ENCODE measurements at regions not wholly inside any gene's neighbourhood (a gene's known extent, or its start where the extent isn't known, plus 50 kb on each side); places are given as distances from the start of the nearest gene placed in this dataset.

DNA sequence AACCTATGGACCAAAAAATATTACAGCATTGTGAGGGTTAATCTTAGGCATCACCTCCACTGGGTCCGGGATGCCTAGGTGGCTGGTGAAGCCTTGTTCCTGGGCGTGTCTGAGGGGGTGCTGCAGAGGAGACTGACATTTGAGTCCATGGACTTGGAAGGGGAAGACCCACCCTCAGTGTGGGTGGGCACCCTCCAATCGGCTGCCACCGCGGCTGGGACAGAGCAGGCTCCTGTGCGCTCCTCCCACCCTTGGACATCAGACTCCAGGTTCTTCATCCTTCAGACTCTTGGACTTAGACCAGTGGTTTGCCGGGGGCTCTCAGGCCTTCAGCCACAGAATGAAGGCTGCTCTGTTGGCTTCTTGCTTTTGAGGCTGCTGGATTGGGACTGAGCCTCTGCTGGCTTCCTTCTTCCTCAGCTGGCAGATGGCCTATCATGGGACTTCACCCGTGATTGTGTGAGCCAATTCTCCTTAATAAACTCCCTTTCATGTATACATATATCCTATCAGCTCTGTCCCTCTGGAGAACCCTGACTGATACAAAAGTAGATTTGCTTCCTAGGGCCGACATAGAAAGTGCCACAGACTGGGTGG is 113.1 kb downstream of the TTLL2 start:
- DNase-seq = no peak

DNA sequence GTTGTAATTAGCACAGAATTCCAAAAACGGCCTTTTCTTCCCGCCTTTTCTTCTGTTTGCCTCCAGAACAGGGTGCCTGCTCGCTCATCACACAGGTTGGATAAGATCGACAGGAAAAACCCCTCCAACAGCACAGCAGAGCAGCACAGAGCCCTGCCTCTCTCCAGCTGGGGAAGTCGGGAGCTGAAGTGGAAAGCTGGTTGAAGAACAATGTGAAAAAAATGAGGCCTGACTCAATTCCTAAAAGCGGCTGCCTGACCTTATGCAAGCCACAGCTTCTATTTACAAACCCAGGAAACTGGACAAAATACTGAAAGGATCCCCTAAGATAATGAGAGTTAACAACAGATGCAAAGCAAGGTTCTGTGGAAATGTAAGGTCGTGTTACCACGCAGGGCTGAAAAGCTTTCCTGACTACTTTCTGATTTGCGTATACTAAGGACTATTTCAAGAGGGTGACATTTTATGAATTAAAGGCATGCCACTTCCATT is 116.9 kb downstream of the TTLL2 start:
- DNase-seq = no peak

DNA sequence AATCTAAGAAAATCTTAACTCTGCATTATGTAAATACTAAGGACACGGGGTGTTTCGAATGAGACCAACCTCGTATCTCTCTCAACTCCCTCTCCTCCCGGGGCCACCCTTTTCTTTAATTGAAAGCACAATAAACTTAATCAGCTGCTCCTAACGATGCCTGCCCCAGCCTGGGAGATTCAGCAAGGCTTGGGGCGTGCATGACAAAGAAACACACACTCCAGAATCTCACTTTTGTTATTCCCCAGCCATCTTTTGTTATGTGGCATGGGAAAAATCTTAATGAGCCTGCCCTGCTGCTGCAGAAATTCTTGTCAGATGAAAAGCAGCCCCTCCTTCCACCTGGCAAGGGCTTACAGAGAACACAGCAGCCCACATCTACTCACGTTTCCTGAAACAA is 117.4 kb downstream of the TTLL2 start:
- DNase-seq = no peak

GRCh38 chr6:167442796-167443680 is 118.2 kb downstream of the TTLL2 start:
- DNase-seq = no peak

DNA sequence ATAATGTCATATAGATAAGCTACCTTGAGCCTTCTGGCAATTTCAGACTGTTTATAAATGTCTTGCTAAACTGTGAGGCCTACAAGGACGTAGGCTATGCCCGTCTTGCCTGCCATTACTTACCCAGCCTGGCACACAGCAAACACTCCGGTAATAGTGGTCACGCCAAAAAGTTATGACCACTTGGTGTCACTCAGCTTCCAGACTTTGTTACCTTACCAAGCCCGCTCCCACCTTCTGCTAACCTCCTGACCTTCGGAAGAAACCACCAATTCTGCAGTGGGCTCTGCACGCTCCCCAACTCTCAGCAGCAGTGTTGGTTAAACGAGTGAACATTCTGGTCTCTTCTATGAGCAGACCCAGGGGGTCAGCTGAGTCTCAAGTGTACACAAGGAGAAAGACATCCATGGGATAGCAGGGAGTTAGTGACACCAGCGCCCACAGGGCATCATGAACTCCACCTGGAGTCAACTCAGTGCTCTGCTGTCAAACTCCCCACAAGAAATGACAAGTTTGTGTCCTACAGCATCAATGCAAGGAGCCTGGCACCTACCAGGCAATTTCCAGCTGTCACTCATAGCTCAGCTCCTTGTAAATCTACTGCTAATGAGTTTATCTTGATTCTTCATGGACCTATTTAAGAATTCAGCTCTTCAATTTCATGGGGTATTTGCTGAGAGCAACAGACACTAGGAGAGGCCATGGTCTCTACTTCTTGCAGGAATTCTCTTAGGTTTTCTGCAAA is 119.9 kb downstream of the TTLL2 start:
- DNase-seq = no peak

- no peak for DNase-seq
Measured at GRCh38 chr6:167445568-167445967, 120.7 kb downstream of the TTLL2 start.

DNA sequence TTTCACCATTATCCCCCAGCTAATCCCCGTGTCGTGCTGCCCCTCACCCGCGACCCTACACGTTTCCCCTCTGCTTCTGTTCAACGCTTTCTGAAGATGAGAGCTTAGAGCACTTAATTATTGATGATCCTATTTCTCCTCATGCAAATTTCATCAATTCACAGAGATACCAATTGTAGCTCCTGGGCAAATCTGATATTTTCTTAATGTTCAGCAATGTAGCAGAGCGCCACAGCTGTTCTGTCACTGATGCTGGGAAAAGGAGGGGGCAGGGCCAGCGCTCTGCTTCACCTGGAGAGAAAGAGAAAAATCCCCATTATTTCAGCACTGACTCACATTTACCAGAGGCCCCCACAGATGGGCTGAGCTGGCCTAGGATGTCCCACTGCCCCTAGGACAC is 121.2 kb downstream of the TTLL2 start:
- no peak for DNase-seq

DNA sequence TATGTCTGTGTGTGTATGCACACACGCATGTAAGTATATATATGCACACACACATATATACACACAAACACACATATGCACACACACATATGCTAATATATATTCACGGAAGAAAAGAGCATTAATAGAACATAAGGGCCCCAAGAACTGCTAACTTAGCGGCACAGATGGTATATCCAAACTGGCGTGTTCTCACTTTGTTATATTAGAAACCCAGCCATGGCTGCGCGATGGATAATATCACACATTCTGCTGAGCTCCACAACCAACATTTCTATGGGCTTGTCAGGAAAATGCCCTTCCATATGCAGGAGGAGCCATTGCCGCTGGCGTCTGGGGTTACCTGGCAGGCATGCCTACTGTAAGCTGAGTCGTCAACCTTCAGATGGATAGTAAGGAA is 122.1 kb downstream of the TTLL2 start:
- peak in 2 of 56 donors; percentile 4 to 13 for DNase-seq

GRCh38 chr6:167448378-167448777 is 123.5 kb downstream of the TTLL2 start:
- DNase-seq = no peak

GRCh38 chr6:167449094-167449861 is 124.4 kb downstream of the TTLL2 start:
- no peak for DNase-seq

- no peak for DNase-seq
Measured at GRCh38 chr6:167450626-167451025, 125.7 kb downstream of the TTLL2 start.

DNA sequence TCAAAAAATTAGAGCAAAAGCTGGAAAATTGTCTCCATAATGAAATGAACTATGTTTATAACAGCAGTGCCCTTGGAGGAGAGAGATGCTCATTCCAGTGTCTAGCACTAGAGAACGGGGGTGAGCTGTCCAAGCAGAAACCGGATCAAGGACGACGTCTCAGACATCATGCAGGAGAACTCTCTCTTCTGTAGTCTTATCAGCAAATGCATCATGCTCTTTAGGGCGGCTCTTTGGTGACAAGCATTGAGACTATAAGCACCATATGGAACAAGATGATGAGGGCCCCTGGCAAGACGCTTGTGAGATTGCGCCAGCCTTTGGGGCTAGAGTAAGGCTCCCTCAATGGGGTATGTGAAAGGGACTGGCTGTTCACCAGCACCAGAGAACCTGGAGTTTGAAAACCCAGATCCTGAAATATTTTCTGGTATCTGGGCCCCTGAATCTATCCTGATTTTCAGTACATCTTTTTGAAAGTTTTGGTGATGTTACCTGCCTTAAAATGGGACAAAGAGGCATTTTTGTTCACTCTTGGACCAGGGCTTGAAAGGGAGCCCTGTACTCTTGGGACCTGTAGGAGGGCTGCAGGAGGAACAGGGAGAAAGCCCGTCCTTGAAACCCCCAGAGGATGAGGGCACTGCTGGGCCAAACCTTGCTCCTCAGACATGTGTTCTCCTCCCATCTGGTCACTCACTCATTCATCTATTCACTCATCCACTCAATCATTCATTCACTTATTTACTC is 127.6 kb downstream of the TTLL2 start:
- DNase-seq = no peak

- no peak for DNase-seq
Measured at GRCh38 chr6:167453082-167453446, 128.2 kb downstream of the TTLL2 start.

GRCh38 chr6:167454003-167454402 is 129.1 kb downstream of the TTLL2 start:
- no peak for DNase-seq

- no peak for DNase-seq
Measured at GRCh38 chr6:167455371-167455770, 130.5 kb downstream of the TTLL2 start.

DNA sequence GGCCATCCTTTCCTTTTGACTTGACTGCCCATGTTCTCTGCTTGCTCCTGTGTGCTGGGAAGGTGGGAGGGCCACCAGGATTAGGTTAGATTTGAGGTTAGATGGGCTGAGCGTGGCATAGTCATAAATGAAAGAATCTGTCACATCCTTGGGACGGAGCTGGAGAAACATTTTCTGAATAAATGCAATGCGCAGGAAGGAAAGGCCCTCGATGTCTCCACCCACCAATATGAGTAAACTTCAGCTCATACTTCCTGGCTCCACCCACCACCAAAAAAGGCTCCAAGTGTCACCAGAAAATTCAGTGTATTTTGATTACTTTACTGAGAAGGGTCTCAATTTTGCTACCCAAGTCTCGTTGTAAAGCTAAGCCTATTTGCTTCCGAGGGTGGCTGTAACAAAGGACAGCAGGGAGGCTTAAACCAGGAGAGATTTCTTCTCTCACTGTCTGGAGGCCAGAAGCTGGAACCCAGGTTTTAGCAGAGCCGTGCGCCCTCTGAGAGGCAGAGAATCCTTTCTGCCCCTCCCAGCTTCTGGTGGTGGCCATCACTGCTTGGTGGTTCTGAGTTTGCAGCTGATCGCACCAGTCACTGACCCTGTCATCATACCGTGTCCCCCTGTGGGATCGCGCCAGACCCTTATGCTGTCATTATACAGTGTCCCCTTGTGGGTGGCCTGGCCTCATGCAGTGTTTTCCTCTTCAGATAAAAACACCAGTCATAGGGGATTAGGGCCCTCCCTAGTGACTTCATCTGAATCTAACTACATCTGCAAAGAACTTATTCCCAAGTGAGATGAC is 137.8 kb downstream of the TTLL2 start:
- no peak for DNase-seq

DNA sequence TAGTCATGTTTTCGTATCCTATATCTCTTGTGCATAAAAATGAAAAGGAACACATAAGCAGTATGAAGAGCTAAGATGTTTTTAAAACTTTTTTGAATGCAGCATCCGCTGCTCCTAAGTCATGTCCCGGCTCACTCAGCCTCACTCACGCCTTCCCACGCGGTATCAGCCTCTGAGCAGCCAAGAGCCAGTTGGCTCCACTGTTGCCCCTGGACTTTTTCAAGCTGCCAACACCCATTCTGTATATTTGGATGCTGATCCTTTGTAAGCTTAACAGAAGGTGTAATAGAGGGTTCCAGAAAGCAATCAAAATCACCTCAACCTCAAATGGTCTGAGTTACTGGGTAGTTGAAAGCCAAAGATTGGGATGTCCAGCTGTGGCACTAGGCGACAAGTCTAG is 139.3 kb downstream of the TTLL2 start:
- no peak for DNase-seq

DNA sequence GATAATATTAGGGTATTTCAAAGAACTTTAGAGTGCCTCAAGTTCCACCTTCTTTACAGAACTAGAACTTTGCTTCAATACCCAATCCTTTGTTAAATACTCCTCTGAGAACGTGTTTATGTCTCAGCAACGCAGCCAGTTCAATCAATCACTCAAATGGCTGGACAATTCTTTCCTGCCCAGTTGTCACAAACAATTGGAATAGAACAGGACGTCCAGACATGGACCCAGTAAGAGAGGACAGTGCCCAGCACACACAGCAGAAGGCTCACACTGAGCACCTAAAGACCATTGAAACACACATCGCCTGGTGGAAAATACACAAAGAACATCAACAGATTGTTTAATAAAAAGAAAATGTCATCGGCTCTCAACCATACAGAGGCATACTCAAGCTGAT is 140.6 kb downstream of the TTLL2 start:
- DNase-seq = no peak

DNA sequence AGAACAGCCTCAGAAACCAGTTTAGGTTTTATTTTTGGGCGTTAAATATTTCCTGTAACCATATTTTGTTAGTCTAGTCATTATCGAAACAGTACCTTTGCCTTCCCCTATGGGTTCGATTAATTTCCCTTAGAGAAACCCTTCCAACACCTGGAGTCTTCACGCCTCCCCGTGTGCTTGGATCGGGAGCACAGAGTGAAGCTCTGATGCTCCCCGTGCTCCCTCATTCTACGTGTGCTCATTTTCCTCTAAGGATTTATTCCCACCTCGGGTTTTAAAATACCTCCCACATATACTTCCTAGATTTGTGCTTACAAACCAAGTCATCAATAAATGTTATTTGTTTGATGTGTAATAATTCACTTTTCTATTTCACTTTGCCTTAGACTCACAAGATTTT is 142.4 kb downstream of the TTLL2 start:
- DNase-seq = no peak

Data from amygdala (tissue), 56 donors.